AG04449 (cell line): ENCODE measurements at regions not wholly inside any gene's neighbourhood (a gene's known extent, or its start where the extent isn't known, plus 50 kb on each side); places are given as distances from the start of the nearest gene placed in this dataset.

ENCODE experiments used
- CTCF ChIA-PET: fragments of 350-600 bp; formaldehyde crosslinking; extraction: SDS; loops from one replicate; lab custom pipeline; 2021; ENCODE audit warnings: antibody characterized with exemption; lab: Yijun Ruan, JAX
- POLR2A ChIA-PET: fragments of 400-600, 350-600 bp; formaldehyde crosslinking; extraction: SDS; loops from one replicate; lab custom pipeline; 2020; ENCODE audit warnings: antibody characterized with exemption, inconsistent platforms; lab: Yijun Ruan, JAX
- DNase-seq: peaks from one replicate; pipeline ENCODE4 v3.0.0-alpha.2; 2010; ENCODE audit warnings: low read depth, low spot score
- H3K4me3 ChIP-seq: 2 replicates; pipeline ENCODE4 v1.5.1; 2011; ENCODE audit warnings: low read depth, mild to moderate bottlenecking, control low read depth, low read length
- CTCF ChIP-seq: IDR thresholded peaks from one replicate; pipeline ENCODE4 v1.5.1; 2011; ENCODE audit warnings: mild to moderate bottlenecking, moderate library complexity, low read length, control low read depth, inconsistent platforms; ENCODE audit not compliant: insufficient read depth; ENCODE audit errors: missing control alignments

DNA sequence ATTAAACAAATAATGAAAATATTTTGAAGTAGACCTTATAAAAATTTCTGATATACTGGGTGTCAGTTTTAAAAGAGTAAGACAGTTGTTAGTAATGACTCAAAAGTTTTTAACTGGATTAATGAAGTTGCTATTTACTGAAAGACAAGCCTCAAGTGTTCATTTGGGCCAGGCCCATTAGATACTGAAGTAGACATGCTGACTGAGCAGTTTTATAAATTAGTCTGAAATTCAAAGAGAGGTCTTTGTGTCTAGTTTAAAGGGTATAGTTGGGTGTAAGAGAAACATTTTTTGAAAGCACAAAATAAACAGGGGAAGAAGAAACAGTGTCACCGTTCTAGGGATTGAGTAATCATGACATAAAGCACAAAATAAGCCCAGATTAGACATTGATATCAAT lies 1577.2 kb downstream of the AMY1C start:
- H3K4me3 ChIP-seq: no peak overlapping the region
- no peak for DNase-seq
- CTCF ChIA-PET: no interaction called here
- POLR2A ChIA-PET: no interaction called here
- no peak for TF ChIP-seq CTCF

DNA sequence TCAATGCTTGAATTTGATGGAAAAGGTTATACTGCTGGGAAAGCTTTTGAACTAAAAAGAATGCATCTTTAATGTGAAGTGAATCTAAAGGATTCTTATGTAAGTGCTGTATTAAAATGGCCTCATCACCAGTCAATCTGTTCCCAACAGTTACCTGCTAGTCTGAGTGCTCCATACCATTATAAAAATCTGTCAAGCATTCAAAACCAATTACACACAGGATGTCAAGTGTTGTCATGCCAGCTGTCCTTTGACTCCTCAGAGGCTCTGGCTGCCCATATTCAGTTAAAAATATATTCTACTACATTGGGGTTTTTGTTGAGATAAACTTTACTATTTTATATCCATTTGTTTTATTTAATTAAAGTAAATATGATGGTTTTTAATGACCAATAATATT lies 1587.7 kb downstream of the AMY1C start:
- ChIA-PET CTCF (no interaction called here), POLR2A (no interaction called here)
- no peak overlapping the region for H3K4me3 ChIP-seq
- TF ChIP-seq CTCF: no peak
- DNase-seq: no peak

- POLR2A ChIA-PET: no interaction called here
- CTCF ChIA-PET: no interaction called here
- TF ChIP-seq CTCF: no peak
- DNase-seq: no peak
- H3K4me3 ChIP-seq: no peak overlapping the region
Observed at GRCh38 chr1:105343317-105343716, 1593.6 kb downstream of the AMY1C start.

GRCh38 chr1:105359457-105359856 lies 1609.8 kb downstream of the AMY1C start:
- H3K4me3 ChIP-seq: no peak overlapping the region
- DNase-seq: no peak
- no peak for TF ChIP-seq CTCF
- CTCF ChIA-PET: no interaction called here
- POLR2A ChIA-PET: no interaction called here

GRCh38 chr1:105362438-105362837 lies 1612.7 kb downstream of the AMY1C start:
- TF ChIP-seq CTCF: no peak
- ChIA-PET CTCF (no interaction called here), POLR2A (no interaction called here)
- H3K4me3 ChIP-seq: no peak overlapping the region
- no peak for DNase-seq

- ChIA-PET POLR2A (no interaction called here), CTCF (no interaction called here)
- no peak for TF ChIP-seq CTCF
- no peak overlapping the region for H3K4me3 ChIP-seq
- no peak for DNase-seq
Observed at GRCh38 chr1:105368446-105368845, 1618.7 kb downstream of the AMY1C start.
